Pulmonary artery endothelial cell (primary cell): ENCODE measurements at regions not wholly inside any gene's neighbourhood (a gene's known extent, or its start where the extent isn't known, plus 50 kb on each side); places are given as distances from the start of the nearest gene placed in this dataset.

Experiments
- DNase-seq: peaks from one replicate; pipeline ENCODE4 v3.0.0-alpha.2; 2011; ENCODE audit warnings: low read depth, low spot score

- no peak for DNase-seq
Observed at GRCh38 chr15:62793752-62794144, 248.8 kb upstream of the TPM1 start.

DNA sequence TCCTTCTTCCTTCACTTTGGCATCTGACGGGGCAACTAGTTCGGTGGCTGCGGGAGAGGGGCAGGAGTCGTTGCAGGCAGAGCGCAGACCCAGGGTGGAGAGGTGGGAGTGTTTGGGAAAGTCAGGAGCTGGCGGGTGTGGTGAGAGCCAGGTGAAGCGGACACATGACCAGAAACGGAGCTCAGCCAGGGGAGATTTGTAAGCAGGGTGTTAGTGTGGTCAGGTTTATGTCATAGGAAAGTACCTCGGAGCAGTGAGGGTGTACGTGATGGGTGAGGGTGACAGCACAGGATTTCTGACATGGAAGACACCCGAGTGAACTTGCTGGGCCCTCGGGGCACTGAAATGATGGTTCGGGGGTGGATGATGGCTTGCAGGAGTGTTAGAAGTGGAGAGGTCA lies 247.4 kb upstream of the TPM1 start:
- DNase-seq, result no peak

DNA sequence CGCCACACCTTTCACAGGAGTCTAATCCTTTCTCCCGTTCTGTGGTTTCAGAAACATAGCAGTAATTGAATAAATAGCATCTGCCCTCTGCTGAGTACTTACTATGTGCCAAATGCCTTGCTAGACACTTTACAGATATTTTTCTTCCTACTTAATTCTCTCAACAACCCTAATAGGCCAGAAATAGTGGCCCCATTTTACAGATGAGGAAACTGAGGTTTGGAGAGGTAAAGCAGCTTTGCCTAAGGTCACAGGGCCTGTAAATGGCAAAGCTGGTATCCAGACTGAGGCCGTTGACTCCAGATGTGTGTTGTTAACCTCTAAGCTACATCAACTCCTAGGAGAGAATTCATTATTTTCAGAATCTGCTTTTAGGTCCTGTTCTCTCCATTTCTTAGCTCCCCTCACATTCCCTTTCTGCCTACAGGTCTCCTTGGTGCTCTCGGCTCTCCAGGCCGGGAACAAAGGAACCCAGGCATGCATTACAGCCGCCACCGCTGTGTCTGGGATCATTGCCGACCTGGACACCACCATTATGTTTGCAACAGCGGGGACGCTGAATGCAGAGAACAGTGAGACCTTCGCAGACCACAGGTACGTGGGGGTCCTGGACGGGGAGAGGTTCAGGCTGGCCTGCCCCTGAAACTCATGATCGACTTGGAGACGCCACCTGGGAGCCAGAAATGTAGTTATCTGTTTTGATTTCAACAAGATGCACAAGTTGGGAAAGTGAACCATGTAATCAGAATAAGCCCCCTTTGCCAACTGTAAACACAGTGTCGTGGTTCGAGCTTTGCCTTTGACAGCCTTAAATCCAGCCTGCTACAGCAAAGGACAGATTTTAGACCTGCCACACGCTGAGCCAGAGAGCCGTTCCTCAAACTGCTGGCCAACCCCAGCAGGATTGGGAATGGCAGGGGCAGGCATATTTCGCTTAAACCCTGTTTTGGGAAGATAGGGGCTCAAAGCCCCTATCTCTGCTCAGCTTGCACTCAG lies 246.5 kb upstream of the TPM1 start:
- DNase-seq, result no peak

DNA sequence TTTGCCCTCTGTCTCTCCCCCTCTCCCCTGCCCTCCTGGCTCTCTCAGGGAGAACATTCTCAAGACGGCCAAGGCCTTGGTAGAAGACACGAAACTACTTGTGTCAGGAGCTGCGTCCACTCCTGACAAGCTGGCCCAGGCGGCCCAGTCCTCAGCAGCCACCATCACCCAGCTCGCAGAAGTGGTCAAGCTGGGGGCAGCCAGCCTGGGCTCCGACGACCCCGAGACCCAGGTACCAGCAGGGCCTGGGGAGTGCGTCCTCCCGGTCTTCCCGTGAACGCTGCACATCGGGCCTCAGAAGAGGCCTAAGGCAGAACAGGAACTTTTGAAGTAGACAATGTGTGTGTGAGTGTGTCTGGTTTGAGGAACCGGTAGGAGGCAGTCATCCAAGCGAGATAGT lies 245.4 kb upstream of the TPM1 start:
- no peak for DNase-seq

- no peak for DNase-seq
Observed at GRCh38 chr15:62798536-62798935, 244.0 kb upstream of the TPM1 start.

- no peak for DNase-seq
Observed at GRCh38 chr15:62799037-62799436, 243.5 kb upstream of the TPM1 start.

DNA sequence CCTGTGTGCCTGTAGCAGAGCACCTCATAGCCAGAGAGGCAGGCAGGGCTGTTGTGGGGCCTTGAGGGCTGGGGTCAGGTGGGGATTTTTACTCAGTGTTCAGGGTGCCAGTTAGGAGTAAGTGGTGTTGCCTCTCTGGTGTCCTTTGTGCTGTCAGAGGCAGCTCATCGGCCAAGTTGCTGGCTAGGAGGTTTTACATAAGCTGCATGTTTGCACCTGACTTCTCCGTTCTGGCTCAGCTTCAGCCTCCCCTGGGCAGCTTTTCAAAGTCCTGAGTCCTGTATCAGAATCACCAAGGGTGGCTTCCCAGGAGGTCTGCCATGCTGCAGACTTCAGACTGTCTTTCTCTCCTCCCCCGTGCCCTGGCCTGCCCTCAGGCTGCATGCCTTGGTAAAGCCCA lies 242.6 kb upstream of the TPM1 start:
- no peak for DNase-seq

- DNase-seq, result no peak
Observed at GRCh38 chr15:62802612-62803011, 239.9 kb upstream of the TPM1 start.

GRCh38 chr15:62803856-62804400 lies 238.6 kb upstream of the TPM1 start:
- DNase-seq, result no peak

DNA sequence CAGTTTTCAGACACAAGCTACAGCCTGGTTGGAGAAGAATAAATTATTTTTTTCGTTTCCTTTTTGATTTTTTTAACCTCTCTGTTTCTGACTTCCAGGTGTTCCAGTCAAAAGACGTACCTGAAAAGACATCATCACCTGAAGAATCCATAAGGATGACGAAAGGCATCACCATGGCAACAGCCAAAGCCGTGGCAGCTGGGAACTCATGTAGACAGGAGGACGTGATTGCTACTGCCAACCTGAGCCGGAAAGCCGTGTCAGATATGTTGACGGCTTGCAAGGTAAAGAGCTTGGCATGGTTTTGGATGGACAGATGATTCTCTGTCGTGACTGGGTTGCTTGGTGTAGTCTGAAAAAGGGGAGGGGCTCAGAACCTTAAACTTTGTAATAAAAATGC lies 237.0 kb upstream of the TPM1 start:
- DNase-seq, result no peak

DNA sequence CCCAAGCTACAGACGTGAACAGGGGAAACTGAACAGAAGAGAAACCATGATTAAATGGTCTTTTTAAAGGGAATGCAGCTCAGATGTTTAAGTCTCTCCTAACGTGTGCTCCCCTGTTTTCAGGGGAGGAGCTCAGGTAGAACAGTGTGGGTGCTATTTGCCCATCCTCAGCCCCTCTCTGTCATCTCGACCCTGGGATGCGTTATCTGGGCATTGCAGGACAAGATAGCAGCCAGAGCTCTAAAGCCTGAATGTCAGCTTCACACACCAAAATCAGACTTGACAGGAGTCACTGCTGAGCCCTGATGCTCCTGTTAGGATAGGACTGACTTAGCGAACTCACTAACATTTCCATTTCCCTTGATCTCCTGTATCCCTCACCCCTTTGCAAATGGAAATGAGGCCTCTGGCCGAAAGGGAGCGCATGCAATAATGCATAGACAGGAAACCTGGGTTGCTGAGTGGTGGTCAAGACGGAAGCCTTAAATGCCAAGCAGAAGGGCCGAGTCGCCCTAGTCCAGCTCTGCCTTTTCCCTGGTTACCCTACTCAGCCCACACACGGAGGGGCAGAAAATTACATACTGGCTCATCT lies 234.9 kb upstream of the TPM1 start:
- DNase-seq, result no peak

DNA sequence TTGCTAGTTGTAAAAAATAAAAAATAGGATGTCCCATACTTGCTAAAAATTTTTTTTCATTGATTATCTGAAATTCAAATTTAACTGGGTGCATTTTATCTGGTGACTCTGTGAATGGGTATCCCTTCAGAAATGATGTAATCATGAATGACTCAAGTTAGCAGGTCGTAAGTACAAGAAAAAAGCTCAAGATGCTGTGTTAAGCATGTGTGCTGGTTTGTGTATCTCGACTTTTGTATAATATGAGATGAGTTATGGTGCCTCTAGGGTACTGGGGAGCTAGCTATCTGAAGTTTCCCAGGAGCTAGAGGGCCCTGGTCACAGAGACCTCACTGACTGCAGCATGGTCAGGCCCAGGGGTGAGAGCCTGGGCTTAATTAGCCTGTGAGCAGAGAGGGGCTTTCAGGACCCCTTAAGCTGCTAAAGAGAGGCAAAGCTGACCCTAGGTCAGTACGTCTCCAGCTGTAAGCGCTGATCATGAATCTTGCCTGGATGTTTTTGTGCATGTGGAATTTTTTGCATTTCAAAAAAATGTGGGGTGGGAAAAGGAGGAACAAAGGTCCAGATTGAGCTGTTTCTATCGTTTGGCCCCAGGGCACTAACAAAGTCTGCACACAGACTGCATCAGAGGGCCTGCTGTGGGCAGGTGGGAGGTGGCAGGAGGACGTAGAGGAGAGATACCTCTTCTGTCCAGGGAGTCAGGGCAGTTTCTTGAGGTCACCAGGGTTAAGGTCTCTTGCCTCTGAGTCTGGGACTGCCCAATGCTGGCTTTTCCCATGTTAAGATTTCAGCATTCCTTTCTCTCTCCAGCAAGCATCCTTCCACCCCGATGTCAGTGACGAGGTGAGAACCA lies 233.2 kb upstream of the TPM1 start:
- no peak for DNase-seq

DNA sequence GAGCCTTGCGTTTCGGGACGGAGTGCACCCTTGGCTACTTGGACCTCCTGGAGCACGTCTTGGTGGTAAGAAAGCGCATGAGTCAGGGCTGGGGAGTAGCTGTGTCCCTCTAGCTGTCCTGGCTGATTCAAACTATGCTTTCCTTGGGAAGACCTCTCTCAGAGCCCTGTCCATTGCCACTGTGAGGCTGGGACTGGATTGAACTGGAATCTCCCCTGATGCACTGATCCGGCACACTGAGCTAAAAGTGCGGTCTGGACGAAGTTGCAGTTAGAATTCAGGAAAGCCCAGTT lies 232.6 kb upstream of the TPM1 start:
- DNase-seq, result no peak

GRCh38 chr15:62812515-62812835 lies 230.1 kb upstream of the TPM1 start:
- no peak for DNase-seq

- no peak for DNase-seq
Observed at GRCh38 chr15:62816342-62817069, 226.0 kb upstream of the TPM1 start.

- no peak for DNase-seq
Observed at GRCh38 chr15:62818691-62819090, 223.9 kb upstream of the TPM1 start.

GRCh38 chr15:62821384-62822131 lies 221.0 kb upstream of the TPM1 start:
- DNase-seq, result no peak

GRCh38 chr15:62822228-62822627 lies 220.3 kb upstream of the TPM1 start:
- no peak for DNase-seq

- DNase-seq, result no peak
Observed at GRCh38 chr15:62823561-62823960, 219.0 kb upstream of the TPM1 start.

GRCh38 chr15:62824111-62825015 lies 218.2 kb upstream of the TPM1 start:
- DNase-seq, result no peak
